Thyroid gland (tissue), 4 donors: ENCODE measurements at regions not wholly inside any gene's neighbourhood (a gene's known extent, or its start where the extent isn't known, plus 50 kb on each side); places are given as distances from the start of the nearest gene placed in this dataset.

Experiments used
- POLR2A ChIP-seq, 2 donors: fragments of 450-650 bp; IDR thresholded peaks; one replicate each; pipeline ENCODE4 v1.6.1; 2017; ENCODE audit warnings: antibody characterized with exemption in 2 of 2, mild to moderate bottlenecking in 2 of 2, moderate library complexity in 1 of 2
- TF ChIP-seq, protein P1 (sequence below), 6 experiments: fragments of 200-600 bp in 3 of 6; fragments of 450-650 bp in 3 of 6; sonication (generic) in 3 of 6; IDR thresholded peaks; one replicate each; pipeline ENCODE4 v1.5.1; 2016 to 2019; ENCODE audit warnings: antibody characterized with exemption in 6 of 6, mild to moderate bottlenecking in 2 of 6, inconsistent platforms in 1 of 6, moderate library complexity in 1 of 6

DNA sequence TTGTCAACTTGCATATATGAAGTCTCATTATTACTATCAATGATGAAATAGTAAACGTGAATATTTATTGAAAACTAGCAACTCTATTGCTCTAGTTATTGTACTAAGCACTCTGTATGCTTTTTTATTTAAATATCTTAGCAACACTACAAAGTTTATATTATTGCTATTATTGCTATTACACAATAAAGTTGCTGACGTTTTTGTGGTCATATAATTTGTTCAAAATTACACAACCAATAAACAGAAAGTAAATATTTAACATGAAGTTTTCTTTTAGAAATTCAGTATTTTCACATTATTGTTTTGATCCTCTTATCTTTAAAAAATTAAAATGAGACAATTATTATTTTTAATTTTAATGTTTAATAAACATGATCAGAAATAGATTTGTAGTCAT is 1521.1 kb upstream of the PCDH7 start:
- TF ChIP-seq, protein P1, sequence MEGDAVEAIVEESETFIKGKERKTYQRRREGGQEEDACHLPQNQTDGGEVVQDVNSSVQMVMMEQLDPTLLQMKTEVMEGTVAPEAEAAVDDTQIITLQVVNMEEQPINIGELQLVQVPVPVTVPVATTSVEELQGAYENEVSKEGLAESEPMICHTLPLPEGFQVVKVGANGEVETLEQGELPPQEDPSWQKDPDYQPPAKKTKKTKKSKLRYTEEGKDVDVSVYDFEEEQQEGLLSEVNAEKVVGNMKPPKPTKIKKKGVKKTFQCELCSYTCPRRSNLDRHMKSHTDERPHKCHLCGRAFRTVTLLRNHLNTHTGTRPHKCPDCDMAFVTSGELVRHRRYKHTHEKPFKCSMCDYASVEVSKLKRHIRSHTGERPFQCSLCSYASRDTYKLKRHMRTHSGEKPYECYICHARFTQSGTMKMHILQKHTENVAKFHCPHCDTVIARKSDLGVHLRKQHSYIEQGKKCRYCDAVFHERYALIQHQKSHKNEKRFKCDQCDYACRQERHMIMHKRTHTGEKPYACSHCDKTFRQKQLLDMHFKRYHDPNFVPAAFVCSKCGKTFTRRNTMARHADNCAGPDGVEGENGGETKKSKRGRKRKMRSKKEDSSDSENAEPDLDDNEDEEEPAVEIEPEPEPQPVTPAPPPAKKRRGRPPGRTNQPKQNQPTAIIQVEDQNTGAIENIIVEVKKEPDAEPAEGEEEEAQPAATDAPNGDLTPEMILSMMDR (IDR thresholded peaks at IDR 0.05) = no peak
- no peak for TF ChIP-seq POLR2A (IDR thresholded peaks at IDR 0.05)
